Fibroblast of pulmonary artery (primary cell): ENCODE measurements at regions not wholly inside any gene's neighbourhood (a gene's known extent, or its start where the extent isn't known, plus 50 kb on each side); places are given as distances from the start of the nearest gene placed in this dataset.

Source experiments
- DNase-seq: peaks from one replicate; pipeline ENCODE4 v3.0.0-alpha.2; 2010; ENCODE audit warnings: low read depth
- H3K4me3 ChIP-seq: replicated peaks from 2 replicates; pipeline ENCODE4 v1.5.1; 2011; ENCODE audit warnings: low read depth, mild to moderate bottlenecking, control low read depth, low read length, moderate library complexity
- TF ChIP-seq, protein P1 (sequence below): IDR thresholded peaks from 2 replicates; pipeline ENCODE4 v1.5.1; 2011; ENCODE audit warnings: mild to moderate bottlenecking, control low read depth, low read length, inconsistent platforms; ENCODE audit errors: missing control alignments

GRCh38 chr3:130821806-130822205 lies 72.1 kb upstream of the ATP2C1 start:
- H3K4me3 ChIP-seq, result no peak overlapping the region
- no peak for DNase-seq
- TF ChIP-seq, protein P1, sequence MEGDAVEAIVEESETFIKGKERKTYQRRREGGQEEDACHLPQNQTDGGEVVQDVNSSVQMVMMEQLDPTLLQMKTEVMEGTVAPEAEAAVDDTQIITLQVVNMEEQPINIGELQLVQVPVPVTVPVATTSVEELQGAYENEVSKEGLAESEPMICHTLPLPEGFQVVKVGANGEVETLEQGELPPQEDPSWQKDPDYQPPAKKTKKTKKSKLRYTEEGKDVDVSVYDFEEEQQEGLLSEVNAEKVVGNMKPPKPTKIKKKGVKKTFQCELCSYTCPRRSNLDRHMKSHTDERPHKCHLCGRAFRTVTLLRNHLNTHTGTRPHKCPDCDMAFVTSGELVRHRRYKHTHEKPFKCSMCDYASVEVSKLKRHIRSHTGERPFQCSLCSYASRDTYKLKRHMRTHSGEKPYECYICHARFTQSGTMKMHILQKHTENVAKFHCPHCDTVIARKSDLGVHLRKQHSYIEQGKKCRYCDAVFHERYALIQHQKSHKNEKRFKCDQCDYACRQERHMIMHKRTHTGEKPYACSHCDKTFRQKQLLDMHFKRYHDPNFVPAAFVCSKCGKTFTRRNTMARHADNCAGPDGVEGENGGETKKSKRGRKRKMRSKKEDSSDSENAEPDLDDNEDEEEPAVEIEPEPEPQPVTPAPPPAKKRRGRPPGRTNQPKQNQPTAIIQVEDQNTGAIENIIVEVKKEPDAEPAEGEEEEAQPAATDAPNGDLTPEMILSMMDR, result no peak

DNA sequence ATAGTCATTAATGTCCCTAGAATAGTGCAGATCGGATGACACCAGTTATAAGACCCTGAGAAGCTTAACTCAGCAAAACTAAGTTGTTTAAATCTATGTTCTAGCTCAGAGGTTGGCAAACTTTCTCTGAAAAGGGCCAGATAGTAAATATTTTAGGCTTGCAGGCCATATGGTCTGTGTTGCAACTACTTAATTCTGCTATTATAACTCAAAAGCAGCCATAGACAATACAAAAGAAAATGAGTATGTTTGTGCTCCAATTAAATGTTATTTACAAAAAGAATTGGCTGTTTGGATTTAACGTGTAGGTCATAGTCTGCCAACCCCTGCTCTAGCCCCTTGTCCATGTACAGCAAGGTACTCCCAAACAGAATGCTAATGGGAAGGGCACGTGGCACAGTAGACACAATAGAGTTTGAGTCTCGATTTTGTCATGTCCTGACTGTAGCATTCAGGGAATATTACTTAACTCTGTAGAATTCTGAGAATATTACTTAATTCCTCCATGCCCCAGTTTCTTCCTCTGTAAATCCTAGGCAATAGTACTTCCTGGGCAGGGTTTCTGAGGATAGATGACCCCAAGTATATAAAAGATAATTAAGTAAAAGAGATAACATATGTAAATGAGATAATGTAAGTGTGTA lies 70.5 kb upstream of the ATP2C1 start:
- TF ChIP-seq, protein P1, result no peak
- H3K4me3 ChIP-seq, result no peak overlapping the region
- no peak for DNase-seq

- H3K4me3 ChIP-seq, result no peak overlapping the region
- no peak for DNase-seq
- TF ChIP-seq, protein P1, result no peak
Observed at GRCh38 chr3:130823996-130824395, 69.9 kb upstream of the ATP2C1 start.

GRCh38 chr3:130825762-130826299 lies 68.1 kb upstream of the ATP2C1 start:
- no peak for DNase-seq
- TF ChIP-seq, protein P1, result no peak

DNA sequence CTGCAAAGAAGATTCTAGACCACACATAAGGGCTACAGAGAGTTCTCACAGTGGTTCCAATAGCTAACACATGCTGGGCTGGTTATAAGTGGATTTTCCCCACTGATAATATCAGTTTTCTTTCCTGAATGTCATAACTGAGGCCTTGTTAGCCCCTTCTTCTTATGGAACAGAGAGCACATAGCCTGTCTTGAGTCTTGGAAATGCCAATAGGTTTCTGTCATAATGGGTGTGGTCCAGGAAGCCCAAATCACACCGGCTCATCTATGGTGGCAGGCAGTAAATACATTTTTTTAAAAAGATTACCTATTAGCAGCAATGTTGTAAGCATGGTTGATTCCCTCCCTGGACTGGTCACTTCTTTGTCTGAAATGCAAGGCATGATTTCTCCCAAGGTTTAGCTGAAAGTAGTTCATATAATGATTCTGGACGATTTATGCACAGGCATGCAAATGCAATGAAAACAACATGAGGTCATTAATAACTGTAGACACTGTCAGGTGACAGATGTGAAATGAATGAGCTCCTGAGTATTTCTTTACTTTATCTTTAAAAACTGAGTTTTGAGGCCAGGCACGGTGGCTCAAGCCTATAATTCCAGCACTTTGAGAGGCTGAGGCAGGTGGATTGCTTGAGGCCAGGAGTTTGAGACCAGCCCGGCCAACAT lies 67.2 kb upstream of the ATP2C1 start:
- TF ChIP-seq, protein P1, result no peak
- no peak overlapping the region for H3K4me3 ChIP-seq
- DNase-seq, result no peak

More at GRCh38 chr3:130825762-130826299, 68.1 kb upstream of the ATP2C1 start:
- no peak overlapping the region for H3K4me3 ChIP-seq

GRCh38 chr3:130827486-130827885 lies 66.4 kb upstream of the ATP2C1 start:
- no peak for DNase-seq
- no peak overlapping the region for H3K4me3 ChIP-seq
- TF ChIP-seq, protein P1, result no peak
